ENCODE measurements at regions not wholly inside any gene's neighbourhood (a gene's known extent, or its start where the extent isn't known, plus 50 kb on each side); places are given as distances from the start of the nearest gene placed in this dataset.

GRCh38 chr3:44098656-44099415 lies 142.8 kb upstream of the TOPAZ1 start:
- TF ChIP-seq, protein P1, sequence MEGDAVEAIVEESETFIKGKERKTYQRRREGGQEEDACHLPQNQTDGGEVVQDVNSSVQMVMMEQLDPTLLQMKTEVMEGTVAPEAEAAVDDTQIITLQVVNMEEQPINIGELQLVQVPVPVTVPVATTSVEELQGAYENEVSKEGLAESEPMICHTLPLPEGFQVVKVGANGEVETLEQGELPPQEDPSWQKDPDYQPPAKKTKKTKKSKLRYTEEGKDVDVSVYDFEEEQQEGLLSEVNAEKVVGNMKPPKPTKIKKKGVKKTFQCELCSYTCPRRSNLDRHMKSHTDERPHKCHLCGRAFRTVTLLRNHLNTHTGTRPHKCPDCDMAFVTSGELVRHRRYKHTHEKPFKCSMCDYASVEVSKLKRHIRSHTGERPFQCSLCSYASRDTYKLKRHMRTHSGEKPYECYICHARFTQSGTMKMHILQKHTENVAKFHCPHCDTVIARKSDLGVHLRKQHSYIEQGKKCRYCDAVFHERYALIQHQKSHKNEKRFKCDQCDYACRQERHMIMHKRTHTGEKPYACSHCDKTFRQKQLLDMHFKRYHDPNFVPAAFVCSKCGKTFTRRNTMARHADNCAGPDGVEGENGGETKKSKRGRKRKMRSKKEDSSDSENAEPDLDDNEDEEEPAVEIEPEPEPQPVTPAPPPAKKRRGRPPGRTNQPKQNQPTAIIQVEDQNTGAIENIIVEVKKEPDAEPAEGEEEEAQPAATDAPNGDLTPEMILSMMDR (conservative IDR thresholded peaks at IDR 0.05 in 1 of 2, IDR thresholded peaks at IDR 0.05 in 1 of 2; ENCODE audit: low read depth in 1 of 2, low read length in 2 of 2) = no peak
- TF ChIP-seq EZH2 (IDR thresholded peaks at IDR 0.05; ENCODE audit: low read length, missing control alignments) = no peak
- no peak overlapping the region for H3K4me2 ChIP-seq (ENCODE audit: extremely low read depth, insufficient read depth, low read length)
- H3K4me3 ChIP-seq (replicated peaks in 1 of 4; ENCODE audit: control extremely low read depth in 1 of 4, insufficient read depth in 1 of 4, low read depth in 3 of 4, low read length in 4 of 4) = no peak overlapping the region
- H3K27ac ChIP-seq (ENCODE audit: insufficient read depth, low read length) = no peak overlapping the region
- no peak overlapping the region for H2AFZ ChIP-seq (ENCODE audit: low read length)
- no peaks in the 10 kb centered on the region for H4K20me1 ChIP-seq (ENCODE audit: control insufficient read depth, extremely low read depth, insufficient read depth, low read length)
- no peaks in the 10 kb centered on the region for H3K9me3 ChIP-seq (ENCODE audit: control insufficient read depth, insufficient read depth, low read depth, low read length)
- no peak overlapping the region for H3K9ac ChIP-seq (ENCODE audit: insufficient read depth, low read length)
- no peaks in the 10 kb centered on the region for H3K27me3 ChIP-seq (ENCODE audit: control insufficient read depth, insufficient read depth, low read length)
- H3K4me1 ChIP-seq (ENCODE audit: control insufficient read depth, extremely low read depth, insufficient read depth, low read length) = no peaks in the 10 kb centered on the region
- H3K79me2 ChIP-seq (ENCODE audit: control insufficient read depth, insufficient read depth, low read length) = no peaks in the 10 kb centered on the region
- DNase-seq (ENCODE audit: low read depth in 2 of 2) = no peak
- no peaks in the 10 kb centered on the region for H3K36me3 ChIP-seq (ENCODE audit: control insufficient read depth, insufficient read depth, low read length)

- no peaks in the 10 kb centered on the region for H4K20me1 ChIP-seq (ENCODE audit: control insufficient read depth, extremely low read depth, insufficient read depth, low read length)
- H3K4me3 ChIP-seq (replicated peaks in 1 of 4; ENCODE audit: control extremely low read depth in 1 of 4, insufficient read depth in 1 of 4, low read depth in 3 of 4, low read length in 4 of 4) = no peak overlapping the region
- no peaks in the 10 kb centered on the region for H3K36me3 ChIP-seq (ENCODE audit: control insufficient read depth, insufficient read depth, low read length)
- TF ChIP-seq, protein P1 (conservative IDR thresholded peaks at IDR 0.05 in 1 of 2, IDR thresholded peaks at IDR 0.05 in 1 of 2; ENCODE audit: low read depth in 1 of 2, low read length in 2 of 2) = no peak
- no peak for TF ChIP-seq EZH2 (IDR thresholded peaks at IDR 0.05; ENCODE audit: low read length, missing control alignments)
- no peaks in the 10 kb centered on the region for H3K9me3 ChIP-seq (ENCODE audit: control insufficient read depth, insufficient read depth, low read depth, low read length)
- H3K79me2 ChIP-seq (ENCODE audit: control insufficient read depth, insufficient read depth, low read length) = no peaks in the 10 kb centered on the region
- H3K27ac ChIP-seq (ENCODE audit: insufficient read depth, low read length) = no peak overlapping the region
- no peak for DNase-seq (ENCODE audit: low read depth in 2 of 2)
- H3K4me1 ChIP-seq (ENCODE audit: control insufficient read depth, extremely low read depth, insufficient read depth, low read length) = no peaks in the 10 kb centered on the region
- H2AFZ ChIP-seq (ENCODE audit: low read length) = no peak overlapping the region
- no peaks in the 10 kb centered on the region for H3K27me3 ChIP-seq (ENCODE audit: control insufficient read depth, insufficient read depth, low read length)
- H3K9ac ChIP-seq (ENCODE audit: insufficient read depth, low read length) = no peak overlapping the region
- no peak overlapping the region for H3K4me2 ChIP-seq (ENCODE audit: extremely low read depth, insufficient read depth, low read length)
Measured at GRCh38 chr3:44099566-44100297, 142.0 kb upstream of the TOPAZ1 start.

DNA sequence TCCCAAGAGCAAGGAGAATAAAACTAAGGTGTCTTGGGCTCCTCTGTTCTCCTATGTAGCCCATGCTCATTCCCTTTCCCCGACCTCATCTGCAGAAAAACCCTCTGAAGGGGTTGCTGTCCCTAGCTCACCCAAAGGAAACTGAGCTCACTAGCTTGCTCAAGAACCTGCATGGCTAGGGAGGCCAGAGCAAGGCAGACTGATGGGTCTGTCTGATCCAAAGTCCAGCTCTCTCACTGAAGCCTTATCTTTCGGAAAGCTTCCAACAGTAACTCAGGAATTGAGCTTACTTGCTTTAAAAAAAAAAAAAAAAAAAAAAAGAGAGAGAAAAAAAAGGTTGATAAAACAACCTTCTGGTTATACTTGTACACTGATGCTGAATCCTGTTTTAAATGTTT lies 141.4 kb upstream of the TOPAZ1 start:
- no peaks in the 10 kb centered on the region for H4K20me1 ChIP-seq (ENCODE audit: control insufficient read depth, extremely low read depth, insufficient read depth, low read length)
- no peaks in the 10 kb centered on the region for H3K9me3 ChIP-seq (ENCODE audit: control insufficient read depth, insufficient read depth, low read depth, low read length)
- no peaks in the 10 kb centered on the region for H3K4me1 ChIP-seq (ENCODE audit: control insufficient read depth, extremely low read depth, insufficient read depth, low read length)
- no peaks in the 10 kb centered on the region for H3K36me3 ChIP-seq (ENCODE audit: control insufficient read depth, insufficient read depth, low read length)
- H3K27me3 ChIP-seq (ENCODE audit: control insufficient read depth, insufficient read depth, low read length) = no peaks in the 10 kb centered on the region
- no peak overlapping the region for H3K4me2 ChIP-seq (ENCODE audit: extremely low read depth, insufficient read depth, low read length)
- no peak for DNase-seq (ENCODE audit: low read depth in 2 of 2)
- no peaks in the 10 kb centered on the region for H3K79me2 ChIP-seq (ENCODE audit: control insufficient read depth, insufficient read depth, low read length)
- no peak for TF ChIP-seq EZH2 (IDR thresholded peaks at IDR 0.05; ENCODE audit: low read length, missing control alignments)
- TF ChIP-seq, protein P1 (conservative IDR thresholded peaks at IDR 0.05 in 1 of 2, IDR thresholded peaks at IDR 0.05 in 1 of 2; ENCODE audit: low read depth in 1 of 2, low read length in 2 of 2) = no peak
- H3K27ac ChIP-seq (ENCODE audit: insufficient read depth, low read length) = no peak overlapping the region
- no peak overlapping the region for H3K4me3 ChIP-seq (replicated peaks in 1 of 4; ENCODE audit: control extremely low read depth in 1 of 4, insufficient read depth in 1 of 4, low read depth in 3 of 4, low read length in 4 of 4)
- H3K9ac ChIP-seq (ENCODE audit: insufficient read depth, low read length) = no peak overlapping the region
- no peak overlapping the region for H2AFZ ChIP-seq (ENCODE audit: low read length)

Data from fibroblast of lung (primary cell).